Progenitor cell of endocrine pancreas (in vitro differentiated cells): ENCODE measurements at regions not wholly inside any gene's neighbourhood (a gene's known extent, or its start where the extent isn't known, plus 50 kb on each side); places are given as distances from the start of the nearest gene placed in this dataset.

Experiments used
- DNase-seq: peaks from one replicate; pipeline ENCODE4 v3.0.0; 2021; ENCODE audit warnings: low spot score; ENCODE audit not compliant: unreplicated experiment
- H3K27ac Mint-ChIP-seq: 2 replicates; pipeline ENCODE4 v1.8.0; 2021; ENCODE audit warnings: mild to moderate bottlenecking, moderate library complexity, mixed read lengths
- H3K27me3 Mint-ChIP-seq: 2 replicates; pipeline ENCODE4 v1.8.0; 2021; ENCODE audit warnings: mixed read lengths
- H3K36me3 Mint-ChIP-seq: 2 replicates; pipeline ENCODE4 v1.8.0; 2022; ENCODE audit warnings: mixed read lengths; ENCODE audit not compliant: insufficient read depth
- H3K4me1 Mint-ChIP-seq: 2 replicates; pipeline ENCODE4 v1.8.0; 2021; ENCODE audit warnings: low read depth, mixed read lengths
- H3K4me3 Mint-ChIP-seq: 2 replicates; pipeline ENCODE4 v1.8.0; 2021; ENCODE audit warnings: low read depth, mild to moderate bottlenecking, moderate library complexity, mixed read lengths
- H3K9me3 Mint-ChIP-seq: 2 replicates; pipeline ENCODE4 v1.8.0; 2021; ENCODE audit warnings: low read depth, mixed read lengths
- TF ChIP-seq, protein P1 (sequence below): fragments of 200-600 bp; sonication (generic); IDR thresholded peaks from one replicate; pipeline ENCODE4 v1.5.0; 2021; ENCODE audit warnings: antibody characterized with exemption, mild to moderate bottlenecking; ENCODE audit not compliant: unreplicated experiment

DNA sequence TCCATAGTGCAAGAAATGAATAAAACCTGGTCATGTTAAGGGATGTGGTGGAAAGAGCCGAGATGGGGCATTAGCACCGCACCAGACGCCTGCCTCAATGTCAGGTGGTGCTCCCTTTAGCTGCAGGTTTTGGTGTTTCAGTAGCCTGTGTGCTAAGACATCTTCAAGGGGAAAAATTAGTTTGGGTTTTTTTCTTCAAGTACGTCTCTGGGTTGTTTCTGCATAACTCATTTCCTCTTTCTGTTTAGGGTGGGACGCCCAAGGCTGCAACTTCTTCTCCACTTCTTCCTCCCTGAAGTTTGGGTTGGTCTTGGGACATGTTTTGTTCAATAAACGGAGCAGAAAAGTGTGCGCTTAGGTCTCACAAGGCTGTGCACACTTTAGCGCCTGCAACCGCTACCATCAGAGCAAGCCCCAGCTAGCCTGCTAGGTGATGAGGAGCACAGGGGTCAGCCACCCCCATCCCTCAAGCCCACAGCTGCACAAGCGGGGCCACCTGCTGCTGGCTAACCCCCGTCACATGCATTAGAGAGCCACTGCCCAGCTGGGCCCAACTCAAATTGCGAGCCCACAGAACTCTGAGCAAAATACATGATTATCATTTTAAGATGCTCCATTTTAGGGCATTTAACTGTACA lies 1495.7 kb downstream of the TBC1D22A start:
- peaks cover 71% of the 10 kb centered on the region for H3K27me3 Mint-ChIP-seq
- no peaks in the 10 kb centered on the region for H3K9me3 Mint-ChIP-seq
- H3K27ac Mint-ChIP-seq: no peak overlapping the region
- DNase-seq: no peak
- no peak overlapping the region for H3K4me3 Mint-ChIP-seq
- H3K4me1 Mint-ChIP-seq: peaks cover 4% of the 10 kb centered on the region
- no peaks in the 10 kb centered on the region for H3K36me3 Mint-ChIP-seq
- TF ChIP-seq, protein P1, sequence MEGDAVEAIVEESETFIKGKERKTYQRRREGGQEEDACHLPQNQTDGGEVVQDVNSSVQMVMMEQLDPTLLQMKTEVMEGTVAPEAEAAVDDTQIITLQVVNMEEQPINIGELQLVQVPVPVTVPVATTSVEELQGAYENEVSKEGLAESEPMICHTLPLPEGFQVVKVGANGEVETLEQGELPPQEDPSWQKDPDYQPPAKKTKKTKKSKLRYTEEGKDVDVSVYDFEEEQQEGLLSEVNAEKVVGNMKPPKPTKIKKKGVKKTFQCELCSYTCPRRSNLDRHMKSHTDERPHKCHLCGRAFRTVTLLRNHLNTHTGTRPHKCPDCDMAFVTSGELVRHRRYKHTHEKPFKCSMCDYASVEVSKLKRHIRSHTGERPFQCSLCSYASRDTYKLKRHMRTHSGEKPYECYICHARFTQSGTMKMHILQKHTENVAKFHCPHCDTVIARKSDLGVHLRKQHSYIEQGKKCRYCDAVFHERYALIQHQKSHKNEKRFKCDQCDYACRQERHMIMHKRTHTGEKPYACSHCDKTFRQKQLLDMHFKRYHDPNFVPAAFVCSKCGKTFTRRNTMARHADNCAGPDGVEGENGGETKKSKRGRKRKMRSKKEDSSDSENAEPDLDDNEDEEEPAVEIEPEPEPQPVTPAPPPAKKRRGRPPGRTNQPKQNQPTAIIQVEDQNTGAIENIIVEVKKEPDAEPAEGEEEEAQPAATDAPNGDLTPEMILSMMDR: no peak

- TF ChIP-seq, protein P1: no peak
- H3K36me3 Mint-ChIP-seq: no peaks in the 10 kb centered on the region
- H3K27ac Mint-ChIP-seq: no peak overlapping the region
- no peaks in the 10 kb centered on the region for H3K9me3 Mint-ChIP-seq
- no peak overlapping the region for H3K4me3 Mint-ChIP-seq
- H3K4me1 Mint-ChIP-seq: peaks cover 4% of the 10 kb centered on the region
- no peak for DNase-seq
- H3K27me3 Mint-ChIP-seq: peaks cover 69% of the 10 kb centered on the region
Measured at GRCh38 chr22:48257685-48258055, 1495.2 kb downstream of the TBC1D22A start.

- H3K36me3 Mint-ChIP-seq: no peaks in the 10 kb centered on the region
- no peak for DNase-seq
- H3K27ac Mint-ChIP-seq: no peak overlapping the region
- H3K4me3 Mint-ChIP-seq: no peak overlapping the region
- no peaks in the 10 kb centered on the region for H3K9me3 Mint-ChIP-seq
- H3K27me3 Mint-ChIP-seq: peaks cover 66% of the 10 kb centered on the region
- TF ChIP-seq, protein P1: no peak
- H3K4me1 Mint-ChIP-seq: peaks cover 4% of the 10 kb centered on the region
Measured at GRCh38 chr22:48256776-48257684, 1494.6 kb downstream of the TBC1D22A start.

GRCh38 chr22:48256041-48256739 lies 1493.7 kb downstream of the TBC1D22A start:
- Mint-ChIP-seq H3K27me3 (peaks cover 72% of the 10 kb centered on the region), H3K4me3 (no peak overlapping the region), H3K9me3 (no peaks in the 10 kb centered on the region), H3K36me3 (no peaks in the 10 kb centered on the region), H3K27ac (no peak overlapping the region), H3K4me1 (peaks cover 4% of the 10 kb centered on the region)
- TF ChIP-seq, protein P1: no peak
- no peak for DNase-seq

DNA sequence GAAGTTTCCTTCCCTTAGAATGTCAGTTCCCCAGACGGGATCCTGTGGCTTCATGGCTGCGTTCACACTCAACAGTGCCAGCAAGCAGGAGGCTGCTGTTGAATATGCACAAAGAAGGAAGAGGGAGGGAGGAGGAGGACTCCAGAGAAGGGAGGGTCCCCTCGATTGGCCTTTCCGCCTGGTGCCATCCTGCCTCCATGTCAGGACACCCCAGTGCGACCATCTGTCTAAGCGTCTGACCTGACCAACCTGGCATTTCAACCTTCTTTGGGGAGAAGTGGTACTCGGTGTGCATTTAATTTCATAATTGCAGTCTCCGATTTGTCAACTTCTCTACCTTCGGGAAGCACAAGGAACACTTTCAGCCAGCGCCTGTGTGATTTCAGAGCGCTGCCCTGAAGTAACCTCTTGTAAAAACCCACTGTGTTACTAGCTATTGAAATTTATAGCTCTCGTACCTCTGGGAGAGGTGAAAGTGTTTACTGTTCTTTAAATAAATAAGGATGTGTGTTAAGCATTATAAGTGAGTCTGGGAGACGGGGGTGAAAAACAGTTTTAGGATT lies 1491.9 kb downstream of the TBC1D22A start:
- DNase-seq: no peak
- Mint-ChIP-seq H3K4me3 (no peak overlapping the region), H3K4me1 (peaks cover 4% of the 10 kb centered on the region), H3K27me3 (peaks cover 77% of the 10 kb centered on the region), H3K27ac (no peak overlapping the region), H3K9me3 (no peaks in the 10 kb centered on the region), H3K36me3 (no peaks in the 10 kb centered on the region)
- TF ChIP-seq, protein P1: no peak
